ENCODE measurements at regions not wholly inside any gene's neighbourhood (a gene's known extent, or its start where the extent isn't known, plus 50 kb on each side); places are given as distances from the start of the nearest gene placed in this dataset.

DNA sequence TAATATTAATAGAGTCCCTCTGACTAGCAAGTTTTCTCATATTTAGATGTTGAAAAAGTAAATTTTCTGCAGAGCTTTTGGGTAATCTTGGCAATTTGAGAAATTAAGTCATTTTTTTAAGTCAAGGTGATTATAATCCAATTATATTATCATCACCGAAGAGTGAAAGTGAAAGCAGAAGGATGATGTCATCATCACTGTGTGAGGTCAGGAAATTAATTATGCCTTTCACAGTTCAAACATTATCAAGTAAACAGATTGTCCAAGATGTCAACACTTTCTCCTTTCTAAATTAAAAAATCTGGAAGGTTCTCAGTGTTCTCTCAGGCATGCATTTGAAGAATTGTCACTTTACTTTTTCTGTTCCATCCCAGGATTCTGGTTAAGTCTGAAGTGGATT lies 296.0 kb downstream of the TBX15 start:
- TF ChIP-seq, protein P1, sequence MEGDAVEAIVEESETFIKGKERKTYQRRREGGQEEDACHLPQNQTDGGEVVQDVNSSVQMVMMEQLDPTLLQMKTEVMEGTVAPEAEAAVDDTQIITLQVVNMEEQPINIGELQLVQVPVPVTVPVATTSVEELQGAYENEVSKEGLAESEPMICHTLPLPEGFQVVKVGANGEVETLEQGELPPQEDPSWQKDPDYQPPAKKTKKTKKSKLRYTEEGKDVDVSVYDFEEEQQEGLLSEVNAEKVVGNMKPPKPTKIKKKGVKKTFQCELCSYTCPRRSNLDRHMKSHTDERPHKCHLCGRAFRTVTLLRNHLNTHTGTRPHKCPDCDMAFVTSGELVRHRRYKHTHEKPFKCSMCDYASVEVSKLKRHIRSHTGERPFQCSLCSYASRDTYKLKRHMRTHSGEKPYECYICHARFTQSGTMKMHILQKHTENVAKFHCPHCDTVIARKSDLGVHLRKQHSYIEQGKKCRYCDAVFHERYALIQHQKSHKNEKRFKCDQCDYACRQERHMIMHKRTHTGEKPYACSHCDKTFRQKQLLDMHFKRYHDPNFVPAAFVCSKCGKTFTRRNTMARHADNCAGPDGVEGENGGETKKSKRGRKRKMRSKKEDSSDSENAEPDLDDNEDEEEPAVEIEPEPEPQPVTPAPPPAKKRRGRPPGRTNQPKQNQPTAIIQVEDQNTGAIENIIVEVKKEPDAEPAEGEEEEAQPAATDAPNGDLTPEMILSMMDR (IDR thresholded peaks at IDR 0.05; ENCODE audit: low read depth, low read length, missing control alignments): no peak
- no peak overlapping the region for H3K4me3 ChIP-seq (ENCODE audit: low read depth, low read length)
- no peak for DNase-seq (ENCODE audit: low read depth)

DNA sequence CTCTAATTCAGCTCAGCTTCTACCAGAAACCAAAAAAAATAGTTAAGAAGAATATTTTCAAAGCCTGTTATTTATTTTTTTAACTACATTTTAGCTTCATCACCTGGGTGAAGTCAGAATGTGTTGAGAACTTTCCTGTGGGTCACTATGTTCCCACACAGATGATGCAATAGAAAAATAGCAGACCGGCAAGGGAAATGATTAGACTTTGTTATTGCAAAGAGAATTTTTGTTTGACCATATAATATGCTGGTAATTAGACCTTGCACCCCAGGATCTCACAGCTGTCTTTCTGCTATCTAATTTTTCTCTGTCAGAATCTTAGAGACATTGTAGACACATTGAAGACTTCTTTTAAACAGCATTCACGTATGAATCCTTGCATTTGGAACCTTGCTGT lies 299.3 kb downstream of the TBX15 start:
- H3K4me3 ChIP-seq (ENCODE audit: low read depth, low read length): no peak overlapping the region
- TF ChIP-seq, protein P1 (IDR thresholded peaks at IDR 0.05; ENCODE audit: low read depth, low read length, missing control alignments): no peak
- DNase-seq (ENCODE audit: low read depth): no peak

DNA sequence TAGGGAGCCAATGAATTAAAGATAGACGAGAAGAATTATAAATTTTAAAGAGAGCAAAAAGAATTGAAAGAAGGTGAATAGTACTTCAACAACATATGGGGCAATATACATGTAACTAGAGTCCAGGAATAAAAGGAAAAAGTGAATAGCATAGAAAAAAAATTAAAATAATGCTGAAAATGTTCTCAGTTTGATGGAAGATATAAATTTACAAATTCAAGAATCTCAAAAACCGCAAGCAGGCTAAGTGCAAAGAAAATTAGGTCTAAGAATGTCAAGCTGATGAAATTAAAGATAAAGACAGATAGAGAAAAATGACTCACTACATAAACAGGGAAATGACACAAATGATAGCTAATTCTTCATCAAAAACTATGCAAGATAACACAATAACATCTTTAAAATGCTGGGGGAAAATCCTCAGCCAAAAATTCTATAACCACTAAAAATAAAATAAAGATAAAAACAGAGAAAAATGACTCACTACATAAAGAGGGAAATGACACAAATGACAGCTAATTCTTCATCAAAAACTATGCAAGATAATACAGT lies 326.3 kb downstream of the TBX15 start:
- DNase-seq (ENCODE audit: low read depth): no peak
- no peak overlapping the region for H3K4me3 ChIP-seq (ENCODE audit: low read depth, low read length)
- TF ChIP-seq, protein P1 (IDR thresholded peaks at IDR 0.05; ENCODE audit: low read depth, low read length, missing control alignments): no peak

DNA sequence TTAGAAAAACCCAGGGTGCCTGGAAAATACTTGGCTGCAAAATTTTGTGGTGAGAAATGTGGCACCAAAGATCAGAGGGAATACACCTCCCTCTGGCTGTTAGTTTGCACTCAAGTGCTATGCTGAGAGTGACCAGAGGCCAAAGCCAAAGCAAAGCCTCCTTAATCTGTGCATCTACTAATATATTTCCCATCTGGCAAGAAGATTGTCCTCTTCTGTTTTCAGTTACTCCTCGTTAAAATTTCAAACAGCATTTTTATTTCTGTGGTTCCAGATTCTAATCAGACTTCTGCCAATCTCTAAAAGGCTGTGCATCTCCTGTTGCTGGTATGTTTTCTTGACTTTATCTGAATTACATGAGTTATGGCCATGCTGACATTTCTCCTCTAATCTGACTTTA lies 327.4 kb downstream of the TBX15 start:
- TF ChIP-seq, protein P1 (IDR thresholded peaks at IDR 0.05; ENCODE audit: low read depth, low read length, missing control alignments): no peak
- H3K4me3 ChIP-seq (ENCODE audit: low read depth, low read length): no peak overlapping the region
- no peak for DNase-seq (ENCODE audit: low read depth)

DNA sequence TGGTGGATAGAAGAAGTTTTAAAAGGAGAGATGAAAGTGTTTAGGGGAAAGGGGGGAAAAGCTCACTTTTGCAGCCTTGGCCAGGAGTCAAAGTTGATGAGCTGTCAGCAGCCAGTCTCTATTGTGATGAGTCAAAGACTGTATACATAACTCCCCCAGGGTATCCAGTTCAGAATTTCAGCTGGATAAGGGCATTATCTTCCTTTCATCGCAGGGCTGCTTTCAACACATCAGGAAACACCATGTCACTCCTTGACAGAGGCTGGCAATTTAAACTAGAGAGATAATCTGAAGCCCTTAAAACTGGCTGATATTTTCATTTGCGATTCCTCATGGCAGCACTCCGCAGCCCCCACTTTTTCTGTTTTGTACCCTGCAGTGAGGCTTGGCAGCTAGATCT lies 328.5 kb downstream of the TBX15 start:
- no peak overlapping the region for H3K4me3 ChIP-seq (ENCODE audit: low read depth, low read length)
- DNase-seq (ENCODE audit: low read depth): no peak
- TF ChIP-seq, protein P1 (IDR thresholded peaks at IDR 0.05; ENCODE audit: low read depth, low read length, missing control alignments): no peak

DNA sequence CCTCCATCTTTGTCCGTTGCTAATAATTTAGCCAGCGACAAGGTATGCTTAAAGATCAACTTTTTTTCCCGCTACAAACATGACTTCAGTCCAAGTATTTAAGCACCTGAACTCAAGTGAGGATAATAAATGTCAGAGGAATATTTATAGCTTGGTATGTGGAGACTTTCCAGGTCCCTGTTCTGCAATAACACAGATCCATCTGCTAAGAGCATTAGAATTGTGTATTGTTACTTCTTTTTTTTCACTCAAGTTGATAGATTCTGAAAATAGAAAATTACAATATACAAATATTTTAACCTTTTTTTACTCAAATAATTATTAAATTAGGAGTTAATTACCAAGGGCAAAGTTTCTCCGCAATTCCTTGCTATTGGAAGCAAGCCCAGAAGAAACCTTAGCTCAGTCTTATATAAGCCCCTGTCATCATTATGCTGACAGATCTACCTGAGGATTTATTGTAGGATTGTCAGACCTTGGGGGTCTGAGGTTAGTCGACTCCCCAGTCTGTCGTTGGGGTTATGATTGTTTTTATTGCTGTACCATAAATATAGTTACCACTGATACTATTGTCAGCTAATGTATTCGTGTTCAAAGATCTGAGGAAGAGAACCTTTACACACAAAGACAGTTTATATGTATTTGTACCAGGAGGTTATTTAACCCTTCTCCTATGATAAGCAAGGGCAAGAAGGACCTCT lies 337.9 kb downstream of the TBX15 start:
- DNase-seq (ENCODE audit: low read depth): no peak
- TF ChIP-seq, protein P1 (IDR thresholded peaks at IDR 0.05; ENCODE audit: low read depth, low read length, missing control alignments): no peak
- H3K4me3 ChIP-seq (ENCODE audit: low read depth, low read length): no peak overlapping the region

All from GM12864 (cell line).